ENCODE measurements at regions not wholly inside any gene's neighbourhood (a gene's known extent, or its start where the extent isn't known, plus 50 kb on each side); places are given as distances from the start of the nearest gene placed in this dataset.

GRCh38 chr21:41048623-41049022 is 119.3 kb upstream of the BACE2 start:
- no peak for DNase-seq

- no peak for DNase-seq
Observed at GRCh38 chr21:41052820-41053555, 115.0 kb upstream of the BACE2 start.

- no peak for DNase-seq
Observed at GRCh38 chr21:41054018-41054578, 113.9 kb upstream of the BACE2 start.

GRCh38 chr21:41055266-41055665 is 112.7 kb upstream of the BACE2 start:
- no peak for DNase-seq

- no peak for DNase-seq
Observed at GRCh38 chr21:41059871-41060270, 108.1 kb upstream of the BACE2 start.

- DNase-seq, result no peak
Observed at GRCh38 chr21:41061701-41062100, 106.3 kb upstream of the BACE2 start.

GRCh38 chr21:41064334-41064791 is 103.6 kb upstream of the BACE2 start:
- no peak for DNase-seq

- DNase-seq, result no peak
Observed at GRCh38 chr21:41064951-41065350, 103.0 kb upstream of the BACE2 start.

GRCh38 chr21:41065539-41065938 is 102.4 kb upstream of the BACE2 start:
- no peak for DNase-seq

GRCh38 chr21:41066086-41066938 is 101.6 kb upstream of the BACE2 start:
- DNase-seq, result no peak

- DNase-seq, result no peak
Observed at GRCh38 chr21:41067709-41068108, 100.3 kb upstream of the BACE2 start.

- DNase-seq, result no peak
Observed at GRCh38 chr21:41068496-41068895, 99.5 kb upstream of the BACE2 start.

- peak; percentile 59 for DNase-seq
Observed at GRCh38 chr21:41068967-41069642, 98.9 kb upstream of the BACE2 start.

- DNase-seq, result no peak
Observed at GRCh38 chr21:41070284-41070683, 97.7 kb upstream of the BACE2 start.

GRCh38 chr21:41071258-41072171 is 96.4 kb upstream of the BACE2 start:
- no peak for DNase-seq

- no peak for DNase-seq
Observed at GRCh38 chr21:41073558-41073957, 94.4 kb upstream of the BACE2 start.

GRCh38 chr21:41074396-41075184 is 93.4 kb upstream of the BACE2 start:
- DNase-seq, result no peak

GRCh38 chr21:41075656-41076055 is 92.3 kb upstream of the BACE2 start:
- DNase-seq, result no peak

- DNase-seq, result no peak
Observed at GRCh38 chr21:41076064-41076463, 91.9 kb upstream of the BACE2 start.

GRCh38 chr21:41079159-41079558 is 88.8 kb upstream of the BACE2 start:
- DNase-seq, result no peak

- no peak for DNase-seq
Observed at GRCh38 chr21:41080485-41081121, 87.4 kb upstream of the BACE2 start.

Data from 8988T (cell line).